OCI-LY7 (cell line): ENCODE measurements at regions not wholly inside any gene's neighbourhood (a gene's known extent, or its start where the extent isn't known, plus 50 kb on each side); places are given as distances from the start of the nearest gene placed in this dataset.

ENCODE experiments used
- BruUV-seq: library from RNA; stranded (reverse); fragments of 400-500 nt; replicated peaks from 2 replicates; lab custom pipeline; 2021; lab: Mats Ljungman, UMichigan
- CTCF ChIA-PET: fragments of 300-600 bp; sonication (Branson Sonifier 250); formaldehyde crosslinking; loops from one replicate; lab custom pipeline; 2022; ENCODE audit warnings: antibody characterized with exemption; ENCODE audit not compliant: unreplicated experiment; lab: Charles Lee
- POLR2A ChIA-PET: fragments of 300-600 bp; sonication (Branson Sonifier 250); formaldehyde crosslinking; loops from one replicate; lab custom pipeline; 2022; ENCODE audit warnings: antibody characterized with exemption; lab: Charles Lee
- DNase-seq: peaks from one replicate; pipeline ENCODE4 v3.0.0-alpha.2; 2015; ENCODE audit warnings: low spot score
- H2AFZ ChIP-seq: fragments of 200-600 bp; sonication (generic), shearing (Covaris generic); 2 replicates; pipeline ENCODE4 v1.6.1; 2014; ENCODE audit warnings: mild to moderate bottlenecking, antibody characterized with exemption, low read length, moderate library complexity
- H3K27ac ChIP-seq: fragments of 200-600 bp; sonication (generic); 2 replicates; pipeline ENCODE4 v1.5.1; 2014; ENCODE audit warnings: mixed run types, low read depth, mild to moderate bottlenecking, moderate library complexity, low read length, inconsistent platforms; ENCODE audit not compliant: poor library complexity, severe bottlenecking
- H3K36me3 ChIP-seq: fragments of 200-600 bp; sonication (generic); 2 replicates; pipeline ENCODE4 v1.6.1; 2014; ENCODE audit warnings: mild to moderate bottlenecking, antibody characterized with exemption, low read length, moderate library complexity, mixed read lengths; ENCODE audit not compliant: insufficient read depth
- H3K4me1 ChIP-seq: fragments of 200-600 bp; sonication (generic); 2 replicates; pipeline ENCODE4 v1.5.1; 2014; ENCODE audit warnings: mild to moderate bottlenecking, low read length; ENCODE audit not compliant: insufficient read depth, poor library complexity, severe bottlenecking
- H3K4me2 ChIP-seq: fragments of 200-600 bp; sonication (generic); 2 replicates; pipeline ENCODE4 v1.6.1; 2014; ENCODE audit warnings: mild to moderate bottlenecking, low read length
- H3K4me3 ChIP-seq: fragments of 200-600 bp; sonication (generic); 2 replicates; pipeline ENCODE4 v1.5.1; 2014; ENCODE audit warnings: mild to moderate bottlenecking, low read depth, low read length; ENCODE audit not compliant: poor library complexity, severe bottlenecking
- H3K79me2 ChIP-seq: fragments of 200-600 bp; sonication (generic); 2 replicates; pipeline ENCODE4 v1.6.1; 2016; ENCODE audit warnings: low read depth, mild to moderate bottlenecking, low read length, moderate library complexity, mixed read lengths; ENCODE audit not compliant: insufficient read depth
- H3K9me2 ChIP-seq: fragments of 200-600 bp; sonication (generic); 2 replicates; pipeline ENCODE4 v1.6.1; 2016; ENCODE audit warnings: mild to moderate bottlenecking, low read length, mixed read lengths; ENCODE audit not compliant: insufficient read depth
- H3K9me3 ChIP-seq: fragments of 200-600 bp; sonication (generic); 2 replicates; pipeline ENCODE4 v1.6.1; 2014; ENCODE audit warnings: mild to moderate bottlenecking, mixed run types, low read length, mixed read lengths
- H4K20me1 ChIP-seq: fragments of 200-600 bp; sonication (generic); 2 replicates; pipeline ENCODE4 v1.6.1; 2014; ENCODE audit warnings: mild to moderate bottlenecking, antibody characterized with exemption, low read length, moderate library complexity, mixed read lengths; ENCODE audit not compliant: insufficient read depth
- EZH2phosphoT487 ChIP-seq: fragments of 200-600 bp; sonication (generic); IDR thresholded peaks from 2 replicates; pipeline ENCODE4 v1.6.1; 2018; ENCODE audit warnings: low read depth, borderline replicate concordance, mild to moderate bottlenecking, mixed run types, antibody characterized with exemption, low read length, moderate library complexity, mixed read lengths
- intact Hi-C: fragments of 100-400 bp; cut with micrococcal nuclease; formaldehyde crosslinking; loops from one replicate; pipeline ENCODE4 v1.10.0; 2022; ENCODE audit not compliant: unreplicated experiment
- TF ChIP-seq, protein P1 (sequence below): fragments of 200-600 bp; sonication (generic); conservative IDR thresholded peaks from 2 replicates; pipeline ENCODE4 v1.5.1; 2014; ENCODE audit warnings: mild to moderate bottlenecking, antibody characterized with exemption, low read length, moderate library complexity, mixed read lengths

DNA sequence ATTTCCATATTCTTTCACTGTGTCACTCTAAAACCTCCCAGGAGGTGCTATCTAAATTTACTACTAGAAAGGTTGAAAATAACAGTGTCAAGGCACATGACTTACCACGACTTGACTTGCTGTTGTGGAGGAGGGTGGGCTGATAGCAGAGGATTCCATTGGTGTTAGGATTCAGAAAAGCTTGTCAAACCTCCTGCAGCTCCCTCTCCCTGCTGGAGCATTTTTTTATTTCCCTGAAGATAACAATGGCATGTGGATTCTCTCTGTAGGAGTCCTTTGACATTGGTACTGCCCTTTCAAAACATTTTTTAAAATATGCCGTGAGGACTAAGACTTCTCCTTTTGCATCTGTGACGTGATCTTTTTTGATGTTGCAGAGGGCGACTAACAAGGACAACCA is 696.9 kb upstream of the GYPC start:
- ChIA-PET CTCF (no interaction called here), POLR2A (no interaction called here)
- H3K79me2 ChIP-seq: no peaks in the 10 kb centered on the region
- TF ChIP-seq, protein P1, sequence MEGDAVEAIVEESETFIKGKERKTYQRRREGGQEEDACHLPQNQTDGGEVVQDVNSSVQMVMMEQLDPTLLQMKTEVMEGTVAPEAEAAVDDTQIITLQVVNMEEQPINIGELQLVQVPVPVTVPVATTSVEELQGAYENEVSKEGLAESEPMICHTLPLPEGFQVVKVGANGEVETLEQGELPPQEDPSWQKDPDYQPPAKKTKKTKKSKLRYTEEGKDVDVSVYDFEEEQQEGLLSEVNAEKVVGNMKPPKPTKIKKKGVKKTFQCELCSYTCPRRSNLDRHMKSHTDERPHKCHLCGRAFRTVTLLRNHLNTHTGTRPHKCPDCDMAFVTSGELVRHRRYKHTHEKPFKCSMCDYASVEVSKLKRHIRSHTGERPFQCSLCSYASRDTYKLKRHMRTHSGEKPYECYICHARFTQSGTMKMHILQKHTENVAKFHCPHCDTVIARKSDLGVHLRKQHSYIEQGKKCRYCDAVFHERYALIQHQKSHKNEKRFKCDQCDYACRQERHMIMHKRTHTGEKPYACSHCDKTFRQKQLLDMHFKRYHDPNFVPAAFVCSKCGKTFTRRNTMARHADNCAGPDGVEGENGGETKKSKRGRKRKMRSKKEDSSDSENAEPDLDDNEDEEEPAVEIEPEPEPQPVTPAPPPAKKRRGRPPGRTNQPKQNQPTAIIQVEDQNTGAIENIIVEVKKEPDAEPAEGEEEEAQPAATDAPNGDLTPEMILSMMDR: no peak
- TF ChIP-seq EZH2phosphoT487: no peak
- no peak overlapping the region for H3K4me2 ChIP-seq
- H3K4me1 ChIP-seq: no peaks in the 10 kb centered on the region
- H4K20me1 ChIP-seq: no peaks in the 10 kb centered on the region
- intact Hi-C loops: no loop called here
- H3K36me3 ChIP-seq: no peaks in the 10 kb centered on the region
- H3K9me3 ChIP-seq: no peaks in the 10 kb centered on the region
- H3K4me3 ChIP-seq: no peak overlapping the region
- no peak overlapping the region for H3K27ac ChIP-seq
- no peak overlapping the region for H2AFZ ChIP-seq
- no peak for DNase-seq
- no peaks in the 10 kb centered on the region for H3K9me2 ChIP-seq
- BruUV-seq: no TSS peak

DNA sequence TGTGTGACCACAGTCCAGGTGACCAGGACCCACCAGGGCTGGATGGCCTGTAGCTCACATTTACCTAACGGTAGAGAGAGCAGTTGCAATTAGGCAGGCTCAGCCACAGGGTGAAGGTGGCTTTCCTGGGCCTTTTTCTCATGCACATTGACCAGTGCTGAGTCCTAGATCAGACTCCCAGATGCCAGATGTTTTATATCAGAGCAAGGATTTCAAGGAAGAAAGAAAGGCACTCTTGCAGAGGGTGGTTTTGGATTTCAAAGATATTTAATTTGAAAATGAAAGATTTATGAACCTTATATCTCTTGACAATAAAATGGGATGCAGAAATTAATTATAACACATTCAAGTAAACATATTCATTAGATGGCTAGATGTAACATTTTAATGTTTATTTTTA is 694.2 kb upstream of the GYPC start:
- H3K79me2 ChIP-seq: no peaks in the 10 kb centered on the region
- no peak overlapping the region for H3K27ac ChIP-seq
- no peaks in the 10 kb centered on the region for H3K36me3 ChIP-seq
- H3K4me2 ChIP-seq: no peak overlapping the region
- H3K9me2 ChIP-seq: no peaks in the 10 kb centered on the region
- no peaks in the 10 kb centered on the region for H3K4me1 ChIP-seq
- intact Hi-C loops: no loop called here
- DNase-seq: no peak
- no TSS peak for BruUV-seq
- POLR2A ChIA-PET: no interaction called here
- no peaks in the 10 kb centered on the region for H4K20me1 ChIP-seq
- H3K4me3 ChIP-seq: no peak overlapping the region
- TF ChIP-seq, protein P1: no peak
- TF ChIP-seq EZH2phosphoT487: no peak
- CTCF ChIA-PET: no interaction called here
- H2AFZ ChIP-seq: no peak overlapping the region
- H3K9me3 ChIP-seq: no peaks in the 10 kb centered on the region

DNA sequence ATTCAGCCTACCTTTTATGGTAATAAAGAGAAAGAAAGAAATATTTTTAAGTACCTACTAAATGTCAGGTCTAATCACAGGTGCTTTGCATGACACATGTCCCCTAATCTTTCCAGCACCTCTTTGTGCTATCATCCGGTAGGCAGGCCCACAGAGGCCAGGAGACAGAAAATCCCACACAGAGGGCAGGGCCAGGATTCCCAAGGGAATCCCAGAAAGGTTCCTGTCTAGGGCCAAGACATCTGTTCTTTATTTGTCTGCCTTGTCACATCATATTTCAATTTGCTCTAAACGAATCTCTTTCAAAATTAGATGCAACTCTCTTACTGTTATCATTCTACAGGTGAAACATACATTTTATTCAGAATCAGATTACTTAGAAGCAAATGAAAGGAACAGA is 676.1 kb upstream of the GYPC start:
- H2AFZ ChIP-seq: no peak overlapping the region
- CTCF ChIA-PET: no interaction called here
- no peak for DNase-seq

More for the DNA sequence above, 676.1 kb upstream of the GYPC start:
- BruUV-seq: no TSS peak
- no peaks in the 10 kb centered on the region for H3K79me2 ChIP-seq
- intact Hi-C loops: no loop called here
- no peak overlapping the region for H3K27ac ChIP-seq
- H4K20me1 ChIP-seq: no peaks in the 10 kb centered on the region
- H3K4me2 ChIP-seq: no peak overlapping the region
- no peaks in the 10 kb centered on the region for H3K9me3 ChIP-seq
- no peak overlapping the region for H3K4me3 ChIP-seq
- H3K4me1 ChIP-seq: no peaks in the 10 kb centered on the region
- TF ChIP-seq, protein P1: no peak
- no peak for TF ChIP-seq EZH2phosphoT487
- no peaks in the 10 kb centered on the region for H3K36me3 ChIP-seq
- H3K9me2 ChIP-seq: no peaks in the 10 kb centered on the region
- POLR2A ChIA-PET: no interaction called here
